ENCODE measurements at regions not wholly inside any gene's neighbourhood (a gene's known extent, or its start where the extent isn't known, plus 50 kb on each side); places are given as distances from the start of the nearest gene placed in this dataset.

- Mint-ChIP-seq H3K4me3 (ENCODE audit: low read depth) (no peak overlapping the region), H3K27me3 (ENCODE audit: low read depth) (no peaks in the 10 kb centered on the region), H3K9me3 (peaks cover 8% of the 10 kb centered on the region), H3K4me1 (ENCODE audit: low read depth) (peaks cover 64% of the 10 kb centered on the region), H3K36me3 (ENCODE audit: low read depth) (peaks cover 7% of the 10 kb centered on the region), H3K27ac (peak overlapping the region; percentile 76)
- intact Hi-C loops (cut with micrococcal nuclease), result loop anchor here (5.0 to 10.0 kb wide), 2 partner anchors 596 to 793 kb away; no protein-coding TSS in a partner anchor
- DNase-seq (ENCODE audit: low spot score), result no peak
Measured at GRCh38 chr14:97381309-97381708, 584.1 kb downstream of the VRK1 start.

- DNase-seq (ENCODE audit: low spot score), result no peak
- no peaks in the 10 kb centered on the region for H3K27me3 Mint-ChIP-seq (ENCODE audit: low read depth)
- peaks cover 65% of the 10 kb centered on the region for H3K4me1 Mint-ChIP-seq (ENCODE audit: low read depth)
- H3K9me3 Mint-ChIP-seq, result peaks cover 8% of the 10 kb centered on the region
- no peak overlapping the region for H3K27ac Mint-ChIP-seq
- H3K36me3 Mint-ChIP-seq (ENCODE audit: low read depth), result peaks cover 7% of the 10 kb centered on the region
- intact Hi-C loops (cut with micrococcal nuclease), result loop anchor here (5.0 to 10.0 kb wide), 2 partner anchors 595 to 792 kb away; no protein-coding TSS in a partner anchor
- H3K4me3 Mint-ChIP-seq (ENCODE audit: low read depth), result no peak overlapping the region
Measured at GRCh38 chr14:97382616-97383226, 585.5 kb downstream of the VRK1 start.

DNA sequence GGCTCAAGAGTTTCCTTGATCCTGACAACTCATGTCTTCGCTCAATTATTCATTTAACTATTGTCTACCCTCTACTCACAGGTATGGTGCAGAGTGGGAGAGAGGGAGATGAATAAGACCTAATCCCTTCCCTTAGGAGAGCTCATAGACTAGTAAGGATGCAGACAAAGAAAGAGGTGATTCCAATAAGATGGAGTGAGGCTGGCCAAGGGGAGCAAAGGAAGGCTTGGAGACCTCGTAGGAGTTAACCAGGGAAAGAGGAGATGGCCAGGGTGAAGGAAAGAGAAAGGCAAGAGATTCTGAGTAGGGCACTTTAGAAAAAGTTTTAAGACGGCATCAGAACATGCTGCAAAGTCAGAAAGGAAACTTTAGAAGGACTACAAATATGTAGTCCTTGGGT lies 588.5 kb downstream of the VRK1 start:
- Mint-ChIP-seq H3K36me3 (ENCODE audit: low read depth) (peaks cover 7% of the 10 kb centered on the region), H3K4me1 (ENCODE audit: low read depth) (peaks cover 41% of the 10 kb centered on the region), H3K27ac (no peak overlapping the region), H3K27me3 (ENCODE audit: low read depth) (no peaks in the 10 kb centered on the region), H3K4me3 (ENCODE audit: low read depth) (no peak overlapping the region), H3K9me3 (peaks cover 8% of the 10 kb centered on the region)
- intact Hi-C loops (cut with micrococcal nuclease), result loop anchor here (10.0 kb wide), 1 partner anchor 789 kb away; no protein-coding TSS in a partner anchor
- DNase-seq (ENCODE audit: low spot score), result no peak

DNA sequence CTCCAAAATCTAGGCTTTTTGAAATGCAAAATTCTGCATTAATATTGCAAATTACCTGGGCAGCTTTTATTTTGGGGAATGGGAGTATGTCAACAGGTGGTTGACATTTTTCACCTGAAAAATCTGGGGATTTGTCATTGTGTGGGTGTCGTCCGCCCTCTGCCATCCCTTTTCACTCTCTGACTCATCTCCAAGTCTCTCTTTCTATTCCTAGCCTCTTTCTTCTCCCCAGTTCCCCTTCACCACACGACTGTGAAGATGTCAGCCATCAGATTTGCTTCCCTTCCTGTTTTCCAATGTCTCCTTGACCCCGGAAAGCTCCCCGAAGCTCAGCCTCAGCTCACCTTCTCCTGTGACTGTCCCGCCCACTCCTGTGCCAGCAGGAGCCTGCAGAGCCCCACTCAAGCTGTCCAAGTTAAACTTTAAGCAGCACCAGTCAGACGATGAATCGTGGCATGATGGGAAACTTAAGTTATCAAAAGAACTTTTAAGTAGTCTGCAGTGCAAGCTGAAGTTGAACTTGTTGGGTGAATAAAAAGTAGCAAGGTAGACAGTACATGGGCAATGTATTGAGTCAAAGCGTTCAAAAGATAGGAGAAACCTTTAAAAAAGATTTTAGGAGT lies 590.2 kb downstream of the VRK1 start:
- Mint-ChIP-seq H3K9me3 (no peaks in the 10 kb centered on the region), H3K27me3 (ENCODE audit: low read depth) (no peaks in the 10 kb centered on the region)

GRCh38 chr14:97388408-97388807 lies 591.2 kb downstream of the VRK1 start:
- no peaks in the 10 kb centered on the region for H3K9me3 Mint-ChIP-seq
- no peaks in the 10 kb centered on the region for H3K36me3 Mint-ChIP-seq (ENCODE audit: low read depth)
- H3K27ac Mint-ChIP-seq, result no peak overlapping the region
- no peak overlapping the region for H3K4me3 Mint-ChIP-seq (ENCODE audit: low read depth)
- intact Hi-C loops (cut with micrococcal nuclease), result loop anchor here (10.0 kb wide), 1 partner anchor 786 kb away; no protein-coding TSS in a partner anchor
- no peak for DNase-seq (ENCODE audit: low spot score)
- H3K4me1 Mint-ChIP-seq (ENCODE audit: low read depth), result peaks cover 24% of the 10 kb centered on the region
- no peaks in the 10 kb centered on the region for H3K27me3 Mint-ChIP-seq (ENCODE audit: low read depth)

More for the DNA sequence above, 590.2 kb downstream of the VRK1 start:
- Mint-ChIP-seq H3K36me3 (ENCODE audit: low read depth) (no peaks in the 10 kb centered on the region), H3K27ac (peak overlapping the region; percentile 53), H3K4me1 (ENCODE audit: low read depth) (peaks cover 25% of the 10 kb centered on the region), H3K4me3 (ENCODE audit: low read depth) (peak overlapping the region; percentile 27)
- DNase-seq (ENCODE audit: low spot score), result no peak
- intact Hi-C loops (cut with micrococcal nuclease), result loop anchor here (10.0 kb wide), 1 partner anchor 787 kb away; no protein-coding TSS in a partner anchor

DNA sequence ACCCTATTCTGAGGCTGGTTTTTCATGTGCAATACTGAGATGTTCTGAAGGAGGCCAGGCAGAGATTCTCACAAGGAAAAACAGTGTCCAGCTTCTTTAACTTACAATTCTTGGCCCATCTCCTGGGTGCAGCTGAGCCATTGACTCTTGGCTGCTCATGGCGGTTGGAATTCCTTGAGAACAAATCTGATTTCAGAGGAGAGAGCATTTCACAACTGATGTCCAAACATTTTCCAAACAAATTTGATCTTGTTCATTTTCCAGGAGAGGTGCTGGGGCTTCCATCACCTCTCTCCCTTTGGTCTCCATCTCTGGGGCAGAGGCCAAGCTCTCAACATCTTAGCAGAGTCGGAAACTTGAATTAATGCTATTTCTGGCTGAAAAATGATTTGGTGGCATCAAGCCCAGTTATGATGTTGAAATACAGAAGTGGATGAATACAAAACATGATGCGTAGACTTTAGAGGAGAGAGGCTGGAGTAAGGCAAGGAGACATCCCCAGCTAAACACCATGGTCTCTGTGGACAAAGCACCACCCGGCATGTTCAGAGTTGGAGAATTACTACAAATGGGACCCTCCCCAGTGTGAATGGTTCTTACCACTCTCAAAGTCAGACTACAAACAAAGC lies 593.0 kb downstream of the VRK1 start:
- Mint-ChIP-seq H3K27me3 (ENCODE audit: low read depth) (no peaks in the 10 kb centered on the region), H3K4me1 (ENCODE audit: low read depth) (peaks cover 21% of the 10 kb centered on the region), H3K27ac (no peak overlapping the region), H3K9me3 (no peaks in the 10 kb centered on the region), H3K36me3 (ENCODE audit: low read depth) (no peaks in the 10 kb centered on the region), H3K4me3 (ENCODE audit: low read depth) (no peak overlapping the region)
- intact Hi-C loops (cut with micrococcal nuclease), result no loop called here
- DNase-seq (ENCODE audit: low spot score), result no peak

- H3K4me3 Mint-ChIP-seq (ENCODE audit: low read depth), result no peak overlapping the region
- peaks cover under 1% of the 10 kb centered on the region for H3K9me3 Mint-ChIP-seq
- H3K27me3 Mint-ChIP-seq (ENCODE audit: low read depth), result no peaks in the 10 kb centered on the region
- intact Hi-C loops (cut with micrococcal nuclease), result no loop called here
- no peak overlapping the region for H3K27ac Mint-ChIP-seq
- peaks cover 4% of the 10 kb centered on the region for H3K4me1 Mint-ChIP-seq (ENCODE audit: low read depth)
- no peaks in the 10 kb centered on the region for H3K36me3 Mint-ChIP-seq (ENCODE audit: low read depth)
- DNase-seq (ENCODE audit: low spot score), result no peak
Measured at GRCh38 chr14:97393244-97393643, 596.1 kb downstream of the VRK1 start.

DNA sequence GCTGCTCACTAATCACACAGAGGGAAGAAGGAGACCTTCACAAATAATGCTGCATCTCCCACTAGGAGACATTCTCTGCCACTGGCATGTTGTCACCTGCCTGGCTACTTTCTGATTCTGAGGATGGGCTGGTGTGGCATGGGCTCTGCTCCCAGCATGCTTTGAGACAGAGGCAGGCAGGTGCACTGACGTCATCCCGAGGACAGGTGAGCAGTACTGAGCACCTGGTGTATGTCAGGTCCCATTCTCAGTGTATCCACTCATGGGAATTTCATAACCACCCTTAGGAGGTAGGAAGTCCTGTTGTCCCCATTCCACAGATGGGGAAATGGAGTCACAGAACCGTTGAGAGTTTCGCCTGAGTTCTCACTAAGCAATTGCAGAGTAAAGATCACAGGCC lies 597.9 kb downstream of the VRK1 start:
- intact Hi-C loops (cut with micrococcal nuclease), result no loop called here
- Mint-ChIP-seq H3K4me3 (ENCODE audit: low read depth) (no peak overlapping the region), H3K9me3 (peaks cover 13% of the 10 kb centered on the region), H3K27ac (no peak overlapping the region), H3K27me3 (ENCODE audit: low read depth) (no peaks in the 10 kb centered on the region), H3K36me3 (ENCODE audit: low read depth) (peaks cover 9% of the 10 kb centered on the region), H3K4me1 (ENCODE audit: low read depth) (peaks cover 3% of the 10 kb centered on the region)
- DNase-seq (ENCODE audit: low spot score), result no peak

- H3K27me3 Mint-ChIP-seq (ENCODE audit: low read depth), result no peaks in the 10 kb centered on the region
- H3K36me3 Mint-ChIP-seq (ENCODE audit: low read depth), result peaks cover 12% of the 10 kb centered on the region
- no peak for DNase-seq (ENCODE audit: low spot score)
- H3K27ac Mint-ChIP-seq, result no peak overlapping the region
- peaks cover 20% of the 10 kb centered on the region for H3K4me1 Mint-ChIP-seq (ENCODE audit: low read depth)
- peaks cover 13% of the 10 kb centered on the region for H3K9me3 Mint-ChIP-seq
- intact Hi-C loops (cut with micrococcal nuclease), result loop anchor here (10.0 kb wide), 4 partner anchors 187 to 1863 kb away; no protein-coding TSS in a partner anchor
- H3K4me3 Mint-ChIP-seq (ENCODE audit: low read depth), result no peak overlapping the region
Measured at GRCh38 chr14:97401714-97402113, 604.5 kb downstream of the VRK1 start.

- H3K27me3 Mint-ChIP-seq (ENCODE audit: low read depth), result no peaks in the 10 kb centered on the region
- peaks cover 13% of the 10 kb centered on the region for H3K9me3 Mint-ChIP-seq
- intact Hi-C loops (cut with micrococcal nuclease), result loop anchor here (10.0 kb wide), 4 partner anchors 187 to 1863 kb away; no protein-coding TSS in a partner anchor
- DNase-seq (ENCODE audit: low spot score), result no peak
- H3K4me3 Mint-ChIP-seq (ENCODE audit: low read depth), result no peak overlapping the region
- peaks cover 12% of the 10 kb centered on the region for H3K36me3 Mint-ChIP-seq (ENCODE audit: low read depth)
- peaks cover 23% of the 10 kb centered on the region for H3K4me1 Mint-ChIP-seq (ENCODE audit: low read depth)
- H3K27ac Mint-ChIP-seq, result no peak overlapping the region
Measured at GRCh38 chr14:97402279-97402678, 605.1 kb downstream of the VRK1 start.

- DNase-seq (ENCODE audit: low spot score), result no peak
- no peaks in the 10 kb centered on the region for H3K36me3 Mint-ChIP-seq (ENCODE audit: low read depth)
- peak overlapping the region; percentile 92 for H3K27ac Mint-ChIP-seq
- H3K4me3 Mint-ChIP-seq (ENCODE audit: low read depth), result peak overlapping the region; percentile 6
- no peaks in the 10 kb centered on the region for H3K27me3 Mint-ChIP-seq (ENCODE audit: low read depth)
- H3K4me1 Mint-ChIP-seq (ENCODE audit: low read depth), result peaks cover 32% of the 10 kb centered on the region
- no peaks in the 10 kb centered on the region for H3K9me3 Mint-ChIP-seq
- intact Hi-C loops (cut with micrococcal nuclease), result loop anchor here (2.0 to 10.0 kb wide), 7 partner anchors 101 to 1857 kb away; no protein-coding TSS in a partner anchor
Measured at GRCh38 chr14:97407701-97408407, 610.7 kb downstream of the VRK1 start.

DNA sequence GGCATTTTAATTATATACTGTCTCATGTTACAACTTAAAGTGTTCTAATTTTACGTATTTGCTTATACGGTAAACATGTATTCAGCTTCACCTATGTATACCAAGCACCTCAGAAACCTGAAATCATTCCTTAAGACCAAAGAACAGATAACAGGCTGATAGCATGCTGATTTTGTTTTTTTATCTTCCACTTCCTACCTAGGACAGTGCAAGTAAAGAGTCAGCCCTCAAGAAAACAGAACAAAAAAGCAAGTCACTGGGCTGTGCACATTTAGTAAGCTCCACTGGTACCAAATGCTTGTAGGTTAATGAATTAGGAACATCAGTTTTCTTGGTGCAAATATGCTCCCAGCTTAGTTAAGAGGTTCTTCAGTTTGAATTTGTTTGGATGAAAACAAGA lies 611.3 kb downstream of the VRK1 start:
- no peaks in the 10 kb centered on the region for H3K9me3 Mint-ChIP-seq
- no peak for DNase-seq (ENCODE audit: low spot score)
- no peaks in the 10 kb centered on the region for H3K27me3 Mint-ChIP-seq (ENCODE audit: low read depth)
- no peaks in the 10 kb centered on the region for H3K36me3 Mint-ChIP-seq (ENCODE audit: low read depth)
- H3K4me1 Mint-ChIP-seq (ENCODE audit: low read depth), result peaks cover 31% of the 10 kb centered on the region
- H3K4me3 Mint-ChIP-seq (ENCODE audit: low read depth), result peak overlapping the region; percentile 6
- intact Hi-C loops (cut with micrococcal nuclease), result loop anchor here (2.0 to 10.0 kb wide), 7 partner anchors 102 to 1856 kb away; no protein-coding TSS in a partner anchor
- peak overlapping the region; percentile 92 for H3K27ac Mint-ChIP-seq
